NCI-H526 (cell line): ENCODE measurements at regions not wholly inside any gene's neighbourhood (a gene's known extent, or its start where the extent isn't known, plus 50 kb on each side); places are given as distances from the start of the nearest gene placed in this dataset.
"Not testable (repeated sequence)": the region's sequence is repeated elsewhere in the genome, so short reads cannot be mapped to it uniquely, and the experiment has no call there.

ENCODE experiments used
- DNase-seq, 2 experiments: peaks; one replicate each; lab custom pipeline; 2025; lab: John Stamatoyannopoulos, UW

GRCh38 chr3:8136553-8136952, 365.1 kb upstream of the LMCD1 start:
- DNase-seq: no peak

- DNase-seq: no peak
Measured at GRCh38 chr3:8143186-8143585, 358.4 kb upstream of the LMCD1 start.

- DNase-seq: no peak
Measured at GRCh38 chr3:8145661-8146060, 356.0 kb upstream of the LMCD1 start.

- DNase-seq: no peak
Measured at GRCh38 chr3:8147711-8148110, 353.9 kb upstream of the LMCD1 start.

DNA sequence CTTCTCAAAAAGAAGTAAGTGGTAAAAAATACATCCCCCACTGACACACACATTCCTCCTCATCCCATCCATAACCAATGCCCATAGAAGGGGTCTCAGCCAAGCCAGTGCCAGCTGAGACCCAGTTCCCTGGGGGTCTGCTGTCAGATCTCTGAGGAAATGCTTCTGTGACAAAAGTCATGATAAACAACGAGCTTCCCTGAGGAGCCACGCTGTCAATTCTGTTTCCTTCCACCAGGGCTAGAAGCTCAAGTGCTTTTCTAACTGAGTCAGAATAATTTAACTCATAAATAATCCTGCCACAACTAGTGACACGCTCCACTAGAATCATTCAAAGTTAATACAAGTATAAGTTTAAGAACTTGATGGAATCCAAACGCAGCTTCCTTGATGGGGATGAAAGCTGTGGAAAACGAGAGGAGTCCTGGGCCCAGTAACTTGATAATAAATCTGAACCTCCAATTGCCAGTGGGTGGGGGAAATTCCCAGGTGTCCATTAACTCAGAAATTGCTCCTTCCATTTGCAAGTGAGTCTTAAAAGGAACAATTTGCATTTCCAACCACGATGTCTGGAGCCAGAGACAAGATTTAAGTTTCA, 348.7 kb upstream of the LMCD1 start:
- peak; percentile 58 to 77 for DNase-seq

GRCh38 chr3:8153800-8154199, 347.8 kb upstream of the LMCD1 start:
- DNase-seq: no peak

DNA sequence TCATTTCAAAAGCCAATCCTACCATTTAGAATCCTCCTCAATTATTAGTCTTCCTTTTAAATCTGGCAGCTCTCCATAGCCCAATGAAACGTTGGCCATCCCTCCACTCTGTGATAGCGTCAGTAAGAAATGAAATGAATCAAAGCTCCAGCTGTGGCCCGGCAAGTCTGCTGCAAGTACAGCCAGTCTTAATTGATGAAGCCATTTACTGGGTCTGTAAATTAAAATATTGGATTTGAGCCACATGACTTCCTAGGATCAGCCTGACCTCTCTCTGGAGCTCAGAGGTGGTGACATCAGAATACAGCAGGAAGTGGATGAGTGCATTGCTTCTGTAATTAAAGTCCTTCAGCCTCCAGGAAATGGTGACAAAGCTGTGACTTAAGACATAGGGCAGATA, 347.0 kb upstream of the LMCD1 start:
- no peak for DNase-seq

DNA sequence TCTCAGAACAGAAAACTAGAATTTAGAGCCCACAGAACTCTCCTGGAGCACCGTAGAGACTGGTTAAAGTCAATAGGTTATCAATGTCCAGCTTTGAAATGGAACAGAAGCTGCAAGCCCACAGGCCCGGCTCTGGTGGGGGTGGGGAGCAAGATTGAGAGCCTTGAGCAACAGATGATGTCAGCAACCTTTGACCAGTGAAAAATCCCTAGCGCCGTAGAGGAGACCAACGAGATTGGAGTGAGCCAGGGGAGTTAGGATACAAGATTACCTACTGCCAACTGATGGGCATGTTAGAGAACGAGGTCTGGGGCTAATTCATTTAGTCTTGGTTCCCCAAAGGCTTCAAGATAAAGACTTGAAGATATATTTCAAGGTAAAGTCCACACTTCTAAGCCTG, 345.5 kb upstream of the LMCD1 start:
- DNase-seq: no peak

DNA sequence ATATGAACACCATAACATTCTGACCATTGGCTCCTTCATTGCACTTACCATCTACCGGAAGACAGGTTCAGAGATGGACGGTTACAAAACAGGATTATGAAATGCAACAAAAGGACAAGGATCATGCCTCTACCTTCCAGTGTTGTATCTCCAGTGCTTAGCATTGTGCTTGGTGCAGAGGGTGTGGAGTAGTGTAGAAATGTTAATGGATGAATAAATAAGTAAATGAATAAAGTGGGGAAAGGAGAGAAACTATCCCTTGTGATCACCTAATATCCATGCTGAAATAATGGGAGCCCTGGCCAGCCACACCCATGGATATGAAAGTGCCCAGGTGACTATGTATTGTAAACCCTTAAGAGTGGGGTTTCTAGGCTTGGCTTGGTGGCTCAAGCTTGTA, 344.8 kb upstream of the LMCD1 start:
- DNase-seq: no peak

DNA sequence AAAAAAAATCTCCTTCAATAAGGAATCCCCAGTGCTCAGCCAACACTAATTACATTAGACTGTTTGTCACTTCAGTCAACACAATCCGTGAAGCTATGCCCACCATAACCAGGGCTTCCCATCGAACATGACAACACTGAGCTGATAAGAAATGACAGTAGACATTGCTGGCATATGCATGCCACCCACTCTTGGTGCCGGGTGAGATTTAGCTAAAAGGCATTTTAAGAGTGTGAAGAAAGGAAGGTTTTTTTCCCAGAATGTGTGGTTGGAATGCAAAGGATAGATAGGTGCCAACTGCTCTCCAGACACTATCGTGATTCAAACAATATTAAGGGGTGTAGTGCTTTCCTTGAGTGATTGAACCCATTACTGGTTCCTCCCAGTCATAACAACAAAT, 344.0 kb upstream of the LMCD1 start:
- DNase-seq: no peak

- DNase-seq: no peak
Measured at GRCh38 chr3:8164145-8164544, 337.5 kb upstream of the LMCD1 start.

- DNase-seq: no peak
Measured at GRCh38 chr3:8166014-8166413, 335.6 kb upstream of the LMCD1 start.

DNA sequence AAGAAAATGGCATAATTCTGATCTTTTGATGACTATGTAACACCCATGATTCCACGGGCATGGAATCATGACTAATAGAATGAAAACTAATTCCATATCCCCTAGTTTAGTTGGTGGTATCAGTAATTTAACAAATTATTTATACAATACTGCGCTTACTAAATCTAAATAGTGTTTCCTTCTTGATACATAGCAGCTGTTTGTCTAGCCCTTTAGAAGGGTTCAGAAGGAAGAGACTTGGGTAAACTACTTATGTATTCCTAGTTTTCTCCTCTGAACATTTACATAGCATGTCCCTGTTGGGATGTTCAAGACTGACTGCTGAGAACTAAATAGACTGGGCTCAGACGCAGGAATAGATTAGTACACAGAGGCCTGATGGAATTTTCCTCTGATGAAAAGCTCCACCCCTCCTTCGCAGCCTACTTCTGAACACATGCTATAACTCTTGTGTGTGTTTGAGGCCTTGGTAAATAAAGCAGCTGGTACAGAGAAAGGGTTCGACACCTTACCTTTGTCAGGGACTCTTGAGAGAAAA, 330.6 kb upstream of the LMCD1 start:
- DNase-seq: peak; percentile 64 to 81

DNA sequence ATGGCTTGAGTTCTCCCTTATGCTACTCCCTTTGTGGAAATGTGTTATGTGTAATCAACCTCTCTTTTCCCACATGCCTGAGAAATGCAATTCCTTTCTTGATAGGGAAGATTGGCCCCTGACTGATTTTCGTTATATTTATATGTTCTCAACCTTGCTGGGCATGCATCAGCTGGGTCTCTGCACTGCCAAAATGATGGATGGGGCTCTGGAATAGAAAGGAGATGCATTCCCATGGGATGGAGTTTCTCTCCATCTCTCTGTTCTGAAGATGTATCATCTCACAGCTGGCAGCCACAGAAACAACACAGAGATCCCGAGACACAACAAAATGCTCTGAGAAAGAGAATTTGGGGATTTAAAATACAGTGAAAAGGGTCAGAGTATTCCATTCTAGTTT, 327.7 kb upstream of the LMCD1 start:
- DNase-seq: no peak

DNA sequence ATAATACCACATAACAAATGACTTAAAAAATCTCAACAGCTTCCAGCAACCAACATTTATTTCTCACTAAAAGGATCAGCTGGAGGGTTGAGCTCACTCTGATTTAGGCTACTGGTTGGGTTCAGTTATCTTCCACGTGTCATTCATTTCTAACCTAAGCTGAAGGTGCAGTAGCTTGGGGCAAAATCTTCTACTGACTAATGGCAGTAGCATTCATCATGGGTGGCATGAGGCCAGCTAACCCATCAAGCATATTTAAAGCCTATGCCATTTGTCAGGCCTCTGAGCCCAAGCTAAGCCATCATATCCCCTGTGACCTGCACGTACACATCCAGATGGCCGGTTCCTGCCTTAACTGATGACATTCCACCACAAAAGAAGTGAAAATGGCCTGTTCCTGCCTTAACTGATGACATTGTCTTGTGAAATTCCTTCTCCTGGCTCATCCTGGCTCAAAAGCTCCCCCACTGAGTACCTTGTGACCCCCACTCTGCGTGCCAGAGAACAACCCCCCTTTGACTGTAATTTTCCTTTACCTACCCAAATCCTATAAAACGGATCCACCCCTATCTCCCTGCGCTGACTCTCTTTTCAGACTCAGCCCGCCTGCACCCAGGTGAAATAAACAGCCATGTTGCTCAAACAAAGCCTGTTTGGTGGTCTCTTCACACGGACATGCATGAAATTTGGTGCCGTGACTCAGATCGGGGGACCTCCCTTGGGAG, 324.7 kb upstream of the LMCD1 start:
- DNase-seq: not testable (repeated sequence)

GRCh38 chr3:8178516-8178915, 323.1 kb upstream of the LMCD1 start:
- DNase-seq: not testable (repeated sequence)

GRCh38 chr3:8182904-8183303, 318.7 kb upstream of the LMCD1 start:
- no peak for DNase-seq

DNA sequence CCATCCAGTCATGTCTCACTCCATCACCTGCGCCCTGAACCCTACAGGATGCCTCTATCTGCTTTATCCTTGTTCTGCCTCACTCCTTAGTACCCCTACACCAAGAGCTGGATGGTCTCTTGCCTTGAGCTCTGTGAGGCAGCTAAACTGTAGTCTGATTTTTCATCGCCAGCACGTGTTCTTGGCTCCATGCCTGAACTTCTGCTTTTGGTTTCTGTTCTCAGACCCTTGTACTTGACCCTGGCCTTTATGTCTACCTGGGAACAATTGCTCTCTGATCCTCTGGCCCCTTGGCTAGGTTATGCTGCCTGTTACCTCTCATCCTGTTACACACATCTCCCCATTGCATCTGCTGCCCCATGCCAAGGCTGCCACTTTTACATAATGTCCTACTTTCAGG, 318.0 kb upstream of the LMCD1 start:
- no peak for DNase-seq

GRCh38 chr3:8186213-8186612, 315.4 kb upstream of the LMCD1 start:
- peak; percentile 17 to 48 for DNase-seq

- DNase-seq: no peak
Measured at GRCh38 chr3:8187996-8188395, 313.6 kb upstream of the LMCD1 start.

DNA sequence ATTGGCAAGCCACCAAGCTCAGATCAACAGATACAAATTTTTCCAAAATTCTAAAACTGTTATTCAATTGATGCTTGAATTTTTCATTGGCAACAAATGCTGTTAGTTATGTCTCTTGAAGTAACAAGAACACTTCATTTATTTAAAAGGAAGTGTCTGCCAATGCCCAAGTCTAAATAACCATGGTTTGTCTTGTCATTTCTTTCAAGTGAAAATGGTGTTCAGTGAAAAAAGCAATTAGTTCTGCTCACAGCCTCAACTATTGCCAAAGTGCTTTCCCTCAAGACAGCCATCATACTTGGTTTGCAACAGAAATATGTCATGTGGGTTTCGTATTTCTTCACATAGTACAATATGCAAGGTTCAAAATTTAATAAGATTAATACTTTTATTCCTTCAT, 312.6 kb upstream of the LMCD1 start:
- DNase-seq: no peak

DNA sequence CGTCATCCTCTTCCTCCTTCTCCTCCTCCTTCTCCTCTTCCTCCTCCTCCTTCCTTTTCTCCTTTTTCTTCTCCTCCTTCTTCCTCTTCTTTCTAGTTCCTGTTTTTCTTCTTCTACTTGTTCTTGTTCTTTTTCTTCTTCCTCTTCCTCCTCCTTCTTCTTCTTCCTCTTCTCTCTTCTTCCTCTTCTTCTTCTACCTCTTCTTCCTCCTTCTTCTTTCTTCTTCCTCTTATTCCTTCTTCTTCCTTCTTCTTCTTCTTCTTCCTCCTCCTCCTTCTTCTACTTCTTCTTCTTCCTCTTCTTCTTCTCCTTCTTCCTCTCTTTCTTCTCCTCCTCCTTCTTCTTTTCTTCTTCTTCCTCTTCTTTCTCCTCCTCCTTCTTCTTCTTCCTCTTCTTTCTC, 310.2 kb upstream of the LMCD1 start:
- DNase-seq: no peak

- no peak for DNase-seq
Measured at GRCh38 chr3:8197384-8197783, 304.2 kb upstream of the LMCD1 start.

GRCh38 chr3:8198605-8199004, 303.0 kb upstream of the LMCD1 start:
- DNase-seq: no peak
